ENCODE measurements at regions not wholly inside any gene's neighbourhood (a gene's known extent, or its start where the extent isn't known, plus 50 kb on each side); places are given as distances from the start of the nearest gene placed in this dataset.

DNA sequence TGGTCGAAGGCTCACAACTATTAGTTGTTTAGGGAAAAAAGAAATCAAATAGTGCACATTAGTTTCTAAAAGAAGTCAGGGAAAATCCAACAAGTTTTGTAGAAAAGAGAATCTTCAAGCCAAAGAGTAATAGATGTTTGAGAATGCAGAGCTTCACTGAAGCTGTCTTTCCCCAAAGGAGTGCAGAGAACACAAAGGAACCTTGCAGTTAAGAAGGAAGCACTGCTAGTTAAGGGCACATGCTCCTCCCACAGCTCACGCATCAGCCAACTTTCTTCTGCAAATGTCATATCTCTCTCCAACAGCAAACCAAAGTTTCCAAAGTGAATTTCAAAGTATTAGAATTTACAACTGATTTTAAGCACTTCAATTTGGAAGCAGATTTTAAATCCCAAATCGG is 116.4 kb upstream of the FST start:
- Histone ChIP-seq H3F3A (ENCODE audit: low read length, unreplicated experiment) (peaks cover 30% of the 10 kb centered on the region), H3K9me2 (replicated peaks; ENCODE audit: low read length) (no peaks in the 10 kb centered on the region), H3K79me2 (ENCODE audit: low read length) (peaks cover 4% of the 10 kb centered on the region; the same call in 1 of the 2 replicates), H2AFZ (ENCODE audit: low read length) (no peak overlapping the region), H3K36me3 (ENCODE audit: low read depth, low read length) (no peaks in the 10 kb centered on the region), H3K4me2 (ENCODE audit: low read length) (peak overlapping the region; percentile 72), H4K20me1 (ENCODE audit: low read length) (no peaks in the 10 kb centered on the region), H3K9me3 (ENCODE audit: low read length) (no peaks in the 10 kb centered on the region), H3K27ac (ENCODE audit: low read length) (peak overlapping the region; percentile 100), H3K4me1 (ENCODE audit: insufficient read depth, low read length) (peaks cover 90% of the 10 kb centered on the region), H3K9ac (ENCODE audit: low read length) (peak overlapping the region; percentile 97), H3K4me3 (ENCODE audit: low read length) (no peak overlapping the region), H3K27me3 (ENCODE audit: low read length) (no peaks in the 10 kb centered on the region)
- no TSS peak for BruUV-seq (replicated peaks)
- no peak for ATAC-seq
- intact Hi-C loops (cut with micrococcal nuclease), result no loop called here
- ChIA-PET CTCF (interaction anchor here (0.7 kb wide), 1 partner anchor 255 kb away, joined by 3 read pairs; the partner anchor contains the start of gene MOCS2), POLR2A (ENCODE audit: unreplicated experiment) (interaction anchor here (0.5 to 0.6 kb wide), 2 partner anchors 57 to 114 kb away, joined by 3 to 5 read pairs; no protein-coding TSS in a partner anchor)
- DNase-seq, result peak; percentile 41
- TF ChIP-seq EZH2 (IDR thresholded peaks at IDR 0.05; ENCODE audit: low read length, unreplicated experiment) (no peak), EZH2phosphoT487 (IDR thresholded peaks at IDR 0.05; ENCODE audit: borderline replicate concordance, low read length) (no peak)
- TF ChIP-seq, protein P1, sequence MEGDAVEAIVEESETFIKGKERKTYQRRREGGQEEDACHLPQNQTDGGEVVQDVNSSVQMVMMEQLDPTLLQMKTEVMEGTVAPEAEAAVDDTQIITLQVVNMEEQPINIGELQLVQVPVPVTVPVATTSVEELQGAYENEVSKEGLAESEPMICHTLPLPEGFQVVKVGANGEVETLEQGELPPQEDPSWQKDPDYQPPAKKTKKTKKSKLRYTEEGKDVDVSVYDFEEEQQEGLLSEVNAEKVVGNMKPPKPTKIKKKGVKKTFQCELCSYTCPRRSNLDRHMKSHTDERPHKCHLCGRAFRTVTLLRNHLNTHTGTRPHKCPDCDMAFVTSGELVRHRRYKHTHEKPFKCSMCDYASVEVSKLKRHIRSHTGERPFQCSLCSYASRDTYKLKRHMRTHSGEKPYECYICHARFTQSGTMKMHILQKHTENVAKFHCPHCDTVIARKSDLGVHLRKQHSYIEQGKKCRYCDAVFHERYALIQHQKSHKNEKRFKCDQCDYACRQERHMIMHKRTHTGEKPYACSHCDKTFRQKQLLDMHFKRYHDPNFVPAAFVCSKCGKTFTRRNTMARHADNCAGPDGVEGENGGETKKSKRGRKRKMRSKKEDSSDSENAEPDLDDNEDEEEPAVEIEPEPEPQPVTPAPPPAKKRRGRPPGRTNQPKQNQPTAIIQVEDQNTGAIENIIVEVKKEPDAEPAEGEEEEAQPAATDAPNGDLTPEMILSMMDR (conservative IDR thresholded peaks at IDR 0.05; ENCODE audit: low read depth, low read length), result no peak

DNA sequence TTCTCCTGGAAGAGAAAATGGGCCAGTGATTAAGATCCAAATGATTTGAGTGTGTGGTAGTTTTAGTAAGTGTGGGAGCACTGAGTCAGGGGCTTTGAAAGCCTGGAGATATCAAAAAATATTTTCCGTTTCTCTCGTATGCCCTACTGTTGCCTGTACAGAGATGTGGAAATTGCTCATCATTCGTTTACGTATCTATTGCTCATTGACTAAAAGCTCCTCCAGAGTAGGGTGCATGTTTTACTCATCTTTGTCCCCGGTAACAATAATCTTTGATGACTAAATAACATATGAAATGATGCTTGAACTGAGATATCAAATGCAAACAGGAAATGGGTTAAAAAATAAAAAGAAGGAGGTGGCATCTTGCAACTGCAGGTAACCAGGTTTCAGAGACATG is 114.2 kb upstream of the FST start:
- ChIA-PET CTCF (interaction anchor here (1.0 kb wide), 1 partner anchor 52 kb away, joined by 3 read pairs; no protein-coding TSS in a partner anchor), POLR2A (ENCODE audit: unreplicated experiment) (no interaction called here)
- TF ChIP-seq EZH2 (IDR thresholded peaks at IDR 0.05; ENCODE audit: low read length, unreplicated experiment) (no peak), EZH2phosphoT487 (IDR thresholded peaks at IDR 0.05; ENCODE audit: borderline replicate concordance, low read length) (no peak)
- TF ChIP-seq, protein P1 (conservative IDR thresholded peaks at IDR 0.05; ENCODE audit: low read depth, low read length), result no peak
- Histone ChIP-seq H3K27ac (ENCODE audit: low read length) (peak overlapping the region; percentile 100), H3K9me2 (replicated peaks; ENCODE audit: low read length) (no peaks in the 10 kb centered on the region), H3F3A (ENCODE audit: low read length, unreplicated experiment) (peaks cover 22% of the 10 kb centered on the region), H3K4me3 (ENCODE audit: low read length) (no peak overlapping the region), H3K27me3 (ENCODE audit: low read length) (no peaks in the 10 kb centered on the region), H3K4me1 (ENCODE audit: insufficient read depth, low read length) (peaks cover 77% of the 10 kb centered on the region), H2AFZ (ENCODE audit: low read length) (no peak overlapping the region), H3K79me2 (ENCODE audit: low read length) (peaks cover 4% of the 10 kb centered on the region; the same call in 1 of the 2 replicates), H3K36me3 (ENCODE audit: low read depth, low read length) (no peaks in the 10 kb centered on the region), H3K9ac (ENCODE audit: low read length) (peak overlapping the region; percentile 97), H3K9me3 (ENCODE audit: low read length) (no peaks in the 10 kb centered on the region), H4K20me1 (ENCODE audit: low read length) (no peaks in the 10 kb centered on the region), H3K4me2 (ENCODE audit: low read length) (peak overlapping the region; percentile 61)
- ATAC-seq, result peak; percentile 47
- peak; percentile 86 for DNase-seq
- no TSS peak for BruUV-seq (replicated peaks)
- intact Hi-C loops (cut with micrococcal nuclease), result no loop called here

DNA sequence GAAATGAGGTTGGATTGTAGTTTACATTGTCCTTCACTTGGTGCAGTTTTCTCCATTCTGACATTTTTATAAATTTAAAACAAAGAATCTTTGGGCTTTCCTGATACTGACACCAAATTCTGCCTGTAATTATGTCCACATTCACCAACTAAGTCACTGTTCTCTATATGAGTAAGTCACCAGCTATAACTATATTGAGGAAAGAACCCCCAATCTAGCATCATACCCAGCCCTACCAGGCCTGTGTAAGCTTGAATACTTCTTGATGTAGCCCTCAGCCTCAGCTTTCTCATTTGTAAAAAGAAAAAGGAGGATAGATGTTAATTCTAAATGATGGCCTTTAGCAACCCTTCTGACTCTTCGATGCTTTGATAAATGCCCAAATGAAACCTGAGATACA is 112.7 kb upstream of the FST start:
- no peak for TF ChIP-seq EZH2 (IDR thresholded peaks at IDR 0.05; ENCODE audit: low read length, unreplicated experiment)
- TF ChIP-seq, protein P1 (conservative IDR thresholded peaks at IDR 0.05; ENCODE audit: low read depth, low read length), result no peak
- no peak for TF ChIP-seq EZH2phosphoT487 (IDR thresholded peaks at IDR 0.05; ENCODE audit: borderline replicate concordance, low read length)
- no peaks in the 10 kb centered on the region for H3K27me3 ChIP-seq (ENCODE audit: low read length)
- H3K4me2 ChIP-seq (ENCODE audit: low read length), result no peak overlapping the region
- H4K20me1 ChIP-seq (ENCODE audit: low read length), result no peaks in the 10 kb centered on the region
- BruUV-seq (replicated peaks), result no TSS peak
- no peaks in the 10 kb centered on the region for H3K9me3 ChIP-seq (ENCODE audit: low read length)
- peaks cover 18% of the 10 kb centered on the region for H3F3A ChIP-seq (ENCODE audit: low read length, unreplicated experiment)
- no peaks in the 10 kb centered on the region for H3K36me3 ChIP-seq (ENCODE audit: low read depth, low read length)
- peaks cover 4% of the 10 kb centered on the region; the same call in 1 of the 2 replicates for H3K79me2 ChIP-seq (ENCODE audit: low read length)
- POLR2A ChIA-PET (ENCODE audit: unreplicated experiment), result no interaction called here
- H3K4me3 ChIP-seq (ENCODE audit: low read length), result no peak overlapping the region
- ATAC-seq, result no peak
- H3K4me1 ChIP-seq (ENCODE audit: insufficient read depth, low read length), result peaks cover 66% of the 10 kb centered on the region
- H3K9ac ChIP-seq (ENCODE audit: low read length), result peak overlapping the region; percentile 88
- H3K27ac ChIP-seq (ENCODE audit: low read length), result peak overlapping the region; percentile 100
- CTCF ChIA-PET, result no interaction called here
- H2AFZ ChIP-seq (ENCODE audit: low read length), result no peak overlapping the region
- H3K9me2 ChIP-seq (replicated peaks; ENCODE audit: low read length), result no peaks in the 10 kb centered on the region
- no peak for DNase-seq
- intact Hi-C loops (cut with micrococcal nuclease), result loop anchor here (2.0 kb wide), 2 partner anchors 21 to 197 kb away; no protein-coding TSS in a partner anchor

Measured in PC-3 (cell line).